VCaP (cell line): ENCODE measurements at regions not wholly inside any gene's neighbourhood (a gene's known extent, or its start where the extent isn't known, plus 50 kb on each side); places are given as distances from the start of the nearest gene placed in this dataset.

ENCODE experiments used
- H3K27ac ChIP-seq: fragments of 450-650 bp; 2 replicates; pipeline ENCODE4 v1.5.1; 2017
- TF ChIP-seq, protein P1 (sequence below): fragments of 450-650 bp; conservative IDR thresholded peaks from 2 replicates; pipeline ENCODE4 v1.5.1; 2017; ENCODE audit warnings: mild to moderate bottlenecking, moderate library complexity

DNA sequence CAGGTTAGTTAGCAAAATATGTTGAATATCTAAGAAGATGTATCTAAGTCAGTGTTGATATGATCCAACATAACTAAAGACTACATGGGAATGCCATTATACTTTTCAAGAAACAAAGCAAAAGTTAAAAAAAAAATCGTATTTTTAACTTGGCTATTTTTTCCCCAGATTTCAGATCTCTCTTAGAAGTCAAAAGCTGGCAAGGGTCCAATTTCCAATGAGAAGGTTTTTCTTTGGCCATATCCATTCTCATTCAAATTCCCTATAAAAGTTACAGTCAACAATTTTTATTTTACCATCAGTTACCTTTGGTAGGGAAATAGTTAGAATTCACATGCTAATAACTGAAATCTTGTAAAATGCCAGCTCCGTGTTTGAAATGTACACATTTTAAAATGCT lies 70.5 kb upstream of the FAT3 start:
- TF ChIP-seq, protein P1, sequence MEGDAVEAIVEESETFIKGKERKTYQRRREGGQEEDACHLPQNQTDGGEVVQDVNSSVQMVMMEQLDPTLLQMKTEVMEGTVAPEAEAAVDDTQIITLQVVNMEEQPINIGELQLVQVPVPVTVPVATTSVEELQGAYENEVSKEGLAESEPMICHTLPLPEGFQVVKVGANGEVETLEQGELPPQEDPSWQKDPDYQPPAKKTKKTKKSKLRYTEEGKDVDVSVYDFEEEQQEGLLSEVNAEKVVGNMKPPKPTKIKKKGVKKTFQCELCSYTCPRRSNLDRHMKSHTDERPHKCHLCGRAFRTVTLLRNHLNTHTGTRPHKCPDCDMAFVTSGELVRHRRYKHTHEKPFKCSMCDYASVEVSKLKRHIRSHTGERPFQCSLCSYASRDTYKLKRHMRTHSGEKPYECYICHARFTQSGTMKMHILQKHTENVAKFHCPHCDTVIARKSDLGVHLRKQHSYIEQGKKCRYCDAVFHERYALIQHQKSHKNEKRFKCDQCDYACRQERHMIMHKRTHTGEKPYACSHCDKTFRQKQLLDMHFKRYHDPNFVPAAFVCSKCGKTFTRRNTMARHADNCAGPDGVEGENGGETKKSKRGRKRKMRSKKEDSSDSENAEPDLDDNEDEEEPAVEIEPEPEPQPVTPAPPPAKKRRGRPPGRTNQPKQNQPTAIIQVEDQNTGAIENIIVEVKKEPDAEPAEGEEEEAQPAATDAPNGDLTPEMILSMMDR, result no peak
- H3K27ac ChIP-seq, result no peak overlapping the region

DNA sequence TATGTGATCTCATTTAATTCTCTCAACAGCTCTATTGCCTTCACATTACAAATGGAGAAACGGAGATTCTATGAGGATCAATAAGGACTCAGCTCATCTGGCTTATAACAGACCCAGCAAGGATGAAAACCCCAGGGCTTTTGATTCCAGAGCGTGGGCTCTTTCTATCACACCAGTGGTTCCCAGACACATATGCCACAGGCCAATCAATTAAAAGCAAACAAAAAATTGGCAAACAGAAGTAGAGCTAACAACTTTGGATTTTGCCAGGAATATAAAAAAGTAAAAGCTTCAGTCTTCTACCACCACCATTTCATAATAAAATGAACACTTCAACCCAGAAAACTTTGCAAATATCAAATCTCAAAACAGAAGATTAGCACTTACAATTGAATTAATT lies 71.1 kb upstream of the FAT3 start:
- no peak overlapping the region for H3K27ac ChIP-seq
- TF ChIP-seq, protein P1, result no peak

DNA sequence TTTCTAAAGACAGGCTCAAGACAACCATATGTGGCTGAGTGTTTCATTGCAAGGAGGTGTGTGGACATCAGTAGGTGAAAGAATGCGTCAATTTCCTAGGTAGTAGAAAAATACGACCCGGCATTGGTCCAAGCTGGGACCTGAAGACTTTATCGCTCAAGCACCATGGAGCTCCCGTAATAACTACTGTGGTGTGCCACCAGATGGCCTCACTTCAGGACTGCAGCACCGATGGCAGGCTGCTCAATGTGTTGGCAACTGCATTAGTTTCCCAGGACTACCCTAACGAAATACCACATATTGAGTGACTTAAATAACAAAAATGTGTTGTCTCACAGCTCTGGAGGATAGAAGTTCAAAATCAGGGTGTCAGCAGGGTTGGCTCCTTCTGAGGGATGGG lies 72.4 kb upstream of the FAT3 start:
- H3K27ac ChIP-seq, result no peak overlapping the region
- TF ChIP-seq, protein P1, result no peak; the same call in 1 of the 2 replicates

DNA sequence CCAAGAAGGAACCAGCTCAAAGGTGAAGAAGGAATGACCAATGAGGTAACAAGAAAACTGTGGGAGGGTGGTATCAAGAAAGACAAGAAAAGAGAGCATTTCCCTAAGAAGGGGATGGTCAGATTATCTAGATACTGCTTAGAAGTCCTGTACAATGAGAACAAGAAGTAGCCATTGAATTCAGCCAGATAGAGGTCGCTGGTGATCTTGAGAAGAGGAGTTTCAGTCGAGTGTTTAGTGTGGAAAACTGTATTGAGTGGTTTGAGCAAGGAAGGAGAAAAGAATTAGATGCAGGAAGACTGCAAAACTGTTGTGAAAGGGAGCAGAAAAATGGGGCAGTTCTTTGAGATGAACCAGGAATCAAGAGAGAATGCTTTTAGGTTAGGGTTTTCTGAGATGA lies 74.6 kb upstream of the FAT3 start:
- no peak overlapping the region for H3K27ac ChIP-seq
- TF ChIP-seq, protein P1, result no peak

DNA sequence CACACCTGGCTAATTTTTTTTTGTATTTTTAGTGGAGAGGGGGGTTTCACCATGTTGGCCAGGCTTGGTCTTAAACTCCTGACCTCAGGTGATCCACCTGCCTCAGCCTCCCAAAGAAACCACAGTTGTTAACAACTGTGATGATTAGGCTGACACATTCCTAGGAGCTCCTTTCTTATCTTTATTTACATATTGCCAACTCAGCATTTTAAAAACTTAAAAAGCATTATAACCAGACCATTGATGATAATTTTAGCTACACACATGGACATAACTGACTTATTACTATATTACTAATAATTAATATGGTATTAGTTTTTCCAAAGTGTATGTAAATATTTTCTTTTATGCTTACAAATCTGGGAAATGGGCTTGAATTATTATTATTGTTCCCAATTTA lies 82.9 kb upstream of the FAT3 start:
- H3K27ac ChIP-seq, result no peak overlapping the region
- TF ChIP-seq, protein P1, result no peak

DNA sequence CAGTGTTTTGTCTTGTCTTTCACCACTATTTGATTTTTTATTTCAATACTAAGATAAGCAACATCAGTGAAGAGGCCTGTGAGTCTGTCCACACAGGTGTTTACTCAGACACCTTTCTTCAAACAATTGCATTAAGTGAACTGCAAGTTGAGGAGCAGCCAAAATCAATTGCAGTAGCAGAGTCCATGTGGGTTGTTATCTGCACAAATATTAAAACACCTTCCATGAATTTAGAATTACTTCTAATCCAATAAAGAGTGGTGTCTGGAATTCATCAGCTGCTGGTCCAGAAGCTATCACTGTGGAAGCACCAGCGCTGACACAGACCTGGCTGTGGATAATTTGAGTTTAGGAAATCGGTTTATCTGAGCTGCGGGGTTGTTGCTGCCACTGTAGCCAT lies 83.5 kb upstream of the FAT3 start:
- TF ChIP-seq, protein P1, result no peak
- no peak overlapping the region for H3K27ac ChIP-seq

DNA sequence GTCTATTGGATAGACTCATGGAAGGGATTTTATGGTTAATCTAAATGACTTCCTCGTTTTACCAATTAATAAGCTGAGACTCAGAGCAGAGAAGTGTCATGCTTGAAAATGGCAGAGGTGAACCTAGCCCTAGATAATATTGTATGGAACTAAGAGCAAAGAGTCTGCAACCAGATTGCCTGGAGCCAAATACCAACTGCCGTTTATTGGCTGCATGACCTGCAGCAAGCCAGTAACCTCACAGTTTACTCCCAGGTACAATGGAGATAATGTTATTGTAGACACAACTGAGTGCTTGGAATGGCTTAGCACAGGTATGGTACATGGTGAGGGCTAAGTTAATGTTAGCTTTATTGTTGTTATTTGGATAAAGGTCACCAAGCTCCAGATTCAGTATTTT lies 84.6 kb upstream of the FAT3 start:
- TF ChIP-seq, protein P1, result no peak
- H3K27ac ChIP-seq, result no peak overlapping the region

DNA sequence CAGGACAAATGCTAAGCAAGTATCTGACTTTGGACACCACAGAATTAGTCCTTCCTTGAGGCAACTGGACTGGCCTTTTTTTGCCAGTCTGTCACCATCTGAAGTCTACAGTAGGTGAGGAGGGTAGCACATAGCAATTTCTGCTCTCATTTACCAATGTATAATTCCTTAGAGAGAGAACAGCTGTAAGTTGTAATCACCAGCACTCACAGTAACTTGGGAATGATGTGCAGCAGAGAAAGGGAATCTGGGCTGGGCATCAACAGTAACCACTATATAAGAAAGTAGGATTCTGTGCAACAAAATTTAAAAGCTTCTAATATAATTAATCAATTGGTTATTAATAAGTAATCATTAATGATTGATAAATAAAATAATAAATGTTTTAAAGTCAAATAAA lies 86.3 kb upstream of the FAT3 start:
- no peak overlapping the region for H3K27ac ChIP-seq
- TF ChIP-seq, protein P1, result no peak
